Stimulated activated CD8-positive, alpha-beta memory T cell treated with anti-CD3 and anti-CD28 coated beads, Interleukin-2, amount 100 ng/mL, for 1 hour (primary cell): ENCODE measurements at regions not wholly inside any gene's neighbourhood (a gene's known extent, or its start where the extent isn't known, plus 50 kb on each side); places are given as distances from the start of the nearest gene placed in this dataset.
A peak's percentile ranks its signal among the peaks of the same experiment; 100 is the strongest.
"Not testable (repeated sequence)": the region's sequence is repeated elsewhere in the genome, so short reads cannot be mapped to it uniquely, and the experiment has no call there.

Experiments used
- DNase-seq, 2 donors: peaks; one replicate each; pipeline ENCODE4 v3.0.0-alpha.2; 2020; ENCODE audit warnings: low read depth in 2 of 2

GRCh38 chr9:42656789-42657188 is 473.3 kb downstream of the SPATA31A6 start:
- not testable (repeated sequence) for DNase-seq

- DNase-seq: not testable (repeated sequence)
Observed at GRCh38 chr9:42657496-42657895, 474.0 kb downstream of the SPATA31A6 start.

- not testable (repeated sequence) for DNase-seq
Observed at GRCh38 chr9:42697146-42697545, 513.7 kb downstream of the SPATA31A6 start.

GRCh38 chr9:42702890-42703289 is 519.4 kb downstream of the SPATA31A6 start:
- not testable (repeated sequence) for DNase-seq

GRCh38 chr9:42724841-42725835 is 541.7 kb downstream of the SPATA31A6 start:
- DNase-seq: peak in 1 of 2 donors; percentile 14

GRCh38 chr9:42743030-42743814 is 559.8 kb downstream of the SPATA31A6 start:
- peak; percentile 22 to 26 for DNase-seq

- not testable (repeated sequence) for DNase-seq
Observed at GRCh38 chr9:42757251-42757650, 573.8 kb downstream of the SPATA31A6 start.

GRCh38 chr9:42759320-42759719 is 575.9 kb downstream of the SPATA31A6 start:
- not testable (repeated sequence) for DNase-seq

GRCh38 chr9:42782201-42782600 is 598.7 kb downstream of the SPATA31A6 start:
- not testable (repeated sequence) for DNase-seq

GRCh38 chr9:42792725-42793124 is 609.3 kb downstream of the SPATA31A6 start:
- not testable (repeated sequence) for DNase-seq

GRCh38 chr9:42798571-42798970 is 615.1 kb downstream of the SPATA31A6 start:
- not testable (repeated sequence) for DNase-seq

GRCh38 chr9:42802716-42803115 is 619.3 kb downstream of the SPATA31A6 start:
- DNase-seq: not testable (repeated sequence)

GRCh38 chr9:42806674-42807073 is 623.2 kb downstream of the SPATA31A6 start:
- not testable (repeated sequence) for DNase-seq

GRCh38 chr9:42821468-42821867 is 638.0 kb downstream of the SPATA31A6 start:
- not testable (repeated sequence) for DNase-seq

- DNase-seq: not testable (repeated sequence)
Observed at GRCh38 chr9:42848156-42848555, 664.7 kb downstream of the SPATA31A6 start.

GRCh38 chr9:42850896-42851693 is 667.6 kb downstream of the SPATA31A6 start:
- DNase-seq: not testable (repeated sequence)

- not testable (repeated sequence) for DNase-seq
Observed at GRCh38 chr9:42851701-42852100, 668.2 kb downstream of the SPATA31A6 start.

GRCh38 chr9:42852133-42852930 is 668.9 kb downstream of the SPATA31A6 start:
- DNase-seq: not testable (repeated sequence)

- DNase-seq: not testable (repeated sequence)
Observed at GRCh38 chr9:42860133-42860532, 676.7 kb downstream of the SPATA31A6 start.

- DNase-seq: not testable (repeated sequence)
Observed at GRCh38 chr9:42862465-42862864, 679.0 kb downstream of the SPATA31A6 start.
